H1 (cell line): ENCODE measurements at regions not wholly inside any gene's neighbourhood (a gene's known extent, or its start where the extent isn't known, plus 50 kb on each side); places are given as distances from the start of the nearest gene placed in this dataset.

Source experiments
- ATF2 ChIP-seq: IDR thresholded peaks from 2 replicates; pipeline ENCODE4 v1.6.1; 2012; ENCODE audit warnings: low read length, inconsistent platforms
- CTCF ChIP-seq, 3 experiments: IDR thresholded peaks; 1 replicate in 2 of 3; 2 replicates in 1 of 3; pipeline versions ENCODE4 v1.5.1 to v1.6.1; 2011; ENCODE audit warnings: low read length in 3 of 3, mild to moderate bottlenecking in 3 of 3, inconsistent platforms in 2 of 3, low read depth in 1 of 3, moderate library complexity in 1 of 3; ENCODE audit not compliant: insufficient read depth in 1 of 3; ENCODE audit errors: control extremely low read depth in 1 of 3
- NRF1 ChIP-seq: IDR thresholded peaks from 2 replicates; pipeline ENCODE4 v1.6.1; 2011; ENCODE audit warnings: mild to moderate bottlenecking, low read depth, low read length, improper control_type of control experiment
- POLR2A ChIP-seq, 2 experiments: IDR thresholded peaks; 1 replicate in 1 of 2; 2 replicates in 1 of 2; pipeline ENCODE4 v1.6.1; 2011; ENCODE audit warnings: low read depth in 2 of 2, low read length in 2 of 2, mild to moderate bottlenecking in 2 of 2; ENCODE audit errors: control extremely low read depth in 1 of 2
- POLR2AphosphoS5 ChIP-seq: IDR thresholded peaks from 2 replicates; pipeline ENCODE4 v1.6.1; 2011; ENCODE audit warnings: low read depth, low read length
- POU5F1 ChIP-seq: IDR thresholded peaks from 2 replicates; pipeline ENCODE4 v1.6.1; 2011; ENCODE audit warnings: low read depth, mild to moderate bottlenecking, low read length, moderate library complexity
- RNF2 ChIP-seq: fragments of 200-900, 300-1000 bp; sonication (generic); IDR thresholded peaks from 2 replicates; pipeline ENCODE4 v1.7.1; 2016; ENCODE audit warnings: borderline replicate concordance, low read depth, mild to moderate bottlenecking, antibody characterized with exemption, low read length; ENCODE audit not compliant: poor library complexity, severe bottlenecking; ENCODE audit errors: missing control alignments
- TF ChIP-seq, protein P1 (sequence below): IDR thresholded peaks from 2 replicates; pipeline ENCODE4 v1.6.1; 2011; ENCODE audit warnings: low read depth, mild to moderate bottlenecking, low read length; ENCODE audit not compliant: insufficient read depth

DNA sequence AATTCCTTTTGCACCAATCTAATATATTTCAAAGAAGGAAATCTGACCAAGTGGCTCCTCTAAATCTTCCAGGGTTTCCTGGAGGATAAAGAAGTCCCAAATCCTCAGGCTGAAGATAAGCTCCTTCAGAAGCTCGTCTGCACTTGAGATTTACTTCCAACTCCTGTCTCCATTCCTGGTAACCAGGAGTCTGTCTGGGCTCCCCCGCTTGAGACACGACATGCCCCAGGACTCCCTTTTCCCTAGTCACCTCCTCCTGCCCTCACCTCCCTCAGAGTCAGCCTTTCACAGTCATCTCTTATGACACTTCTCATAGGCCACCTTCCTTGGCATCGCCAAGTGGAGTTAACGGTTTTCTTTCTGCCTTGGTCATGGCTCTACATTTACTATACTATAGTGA is 103.4 kb upstream of the NEDD9 start:
- TF ChIP-seq ATF2 (no peak), RNF2 (no peak), POLR2AphosphoS5 (no peak), NRF1 (no peak), POLR2A (IDR thresholded peaks at IDR 0.05; ENCODE audit: control extremely low read depth in 1 of 2, low read depth in 2 of 2, low read length in 2 of 2) (no peak), CTCF (IDR thresholded peaks at IDR 0.05; ENCODE audit: control extremely low read depth in 1 of 3, insufficient read depth in 1 of 3, low read depth in 1 of 3, low read length in 3 of 3) (no peak), POU5F1 (no peak)
- TF ChIP-seq, protein P1, sequence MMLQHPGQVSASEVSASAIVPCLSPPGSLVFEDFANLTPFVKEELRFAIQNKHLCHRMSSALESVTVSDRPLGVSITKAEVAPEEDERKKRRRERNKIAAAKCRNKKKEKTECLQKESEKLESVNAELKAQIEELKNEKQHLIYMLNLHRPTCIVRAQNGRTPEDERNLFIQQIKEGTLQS, result no peak
